Bronchial epithelial cell (primary cell): ENCODE measurements at regions not wholly inside any gene's neighbourhood (a gene's known extent, or its start where the extent isn't known, plus 50 kb on each side); places are given as distances from the start of the nearest gene placed in this dataset.
A peak's percentile ranks its signal among the peaks of the same experiment; 100 is the strongest.

Experiments used
- DNase-seq: peaks from one replicate; pipeline ENCODE4 v3.0.0-alpha.2; 2010; ENCODE audit warnings: low read depth
- FAIRE-seq: peaks from 2 replicates; lab custom pipeline; 2011; peaks lifted over from hg19 to GRCh38; lab: Jason Lieb, UNC
- H3K27me3 ChIP-seq: 2 replicates; pipeline ENCODE4 v1.5.1; 2011; ENCODE audit warnings: low read length; ENCODE audit not compliant: control insufficient read depth, insufficient read depth
- H3K36me3 ChIP-seq: 2 replicates; pipeline ENCODE4 v1.5.1; 2011; ENCODE audit warnings: low read length; ENCODE audit not compliant: control insufficient read depth, insufficient read depth
- H3K4me3 ChIP-seq: 2 replicates; pipeline ENCODE4 v1.5.1; 2011; ENCODE audit warnings: mild to moderate bottlenecking, low read depth, low read length, control low read depth
- CTCF ChIP-seq: IDR thresholded peaks from 2 replicates; pipeline ENCODE4 v1.5.1; 2011; ENCODE audit warnings: mild to moderate bottlenecking, moderate library complexity, low read length, control low read depth, inconsistent platforms; ENCODE audit not compliant: insufficient read depth, severe bottlenecking

- TF ChIP-seq CTCF: no peak
- FAIRE-seq (no peak), DNase-seq (peak; percentile 61)
- H3K27me3 ChIP-seq: no peaks in the 10 kb centered on the region
- H3K4me3 ChIP-seq: no peak overlapping the region
- no peaks in the 10 kb centered on the region for H3K36me3 ChIP-seq
These were observed 812.7 kb downstream of the CDY2B start for GRCh38 chrY:17067307-17067706.

- no peak for TF ChIP-seq CTCF
- no peak overlapping the region for H3K4me3 ChIP-seq
- DNase-seq (no peak), FAIRE-seq (no peak)
- H3K27me3 ChIP-seq: no peaks in the 10 kb centered on the region
- H3K36me3 ChIP-seq: no peaks in the 10 kb centered on the region
These were observed 827.0 kb downstream of the CDY2B start for GRCh38 chrY:17053041-17053440.

GRCh38 chrY:17050374-17050773 is 829.6 kb downstream of the CDY2B start:
- H3K27me3 ChIP-seq: no peaks in the 10 kb centered on the region
- no peaks in the 10 kb centered on the region for H3K36me3 ChIP-seq
- no peak overlapping the region for H3K4me3 ChIP-seq
- FAIRE-seq (no peak), DNase-seq (no peak)
- no peak for TF ChIP-seq CTCF

- Histone ChIP-seq H3K4me3 (no peak overlapping the region), H3K36me3 (no peaks in the 10 kb centered on the region), H3K27me3 (no peaks in the 10 kb centered on the region)
- no peak for TF ChIP-seq CTCF
- no peak for FAIRE-seq
- peak; percentile 68 for DNase-seq
These were observed 834.9 kb downstream of the CDY2B start for GRCh38 chrY:17045124-17045523.

DNA sequence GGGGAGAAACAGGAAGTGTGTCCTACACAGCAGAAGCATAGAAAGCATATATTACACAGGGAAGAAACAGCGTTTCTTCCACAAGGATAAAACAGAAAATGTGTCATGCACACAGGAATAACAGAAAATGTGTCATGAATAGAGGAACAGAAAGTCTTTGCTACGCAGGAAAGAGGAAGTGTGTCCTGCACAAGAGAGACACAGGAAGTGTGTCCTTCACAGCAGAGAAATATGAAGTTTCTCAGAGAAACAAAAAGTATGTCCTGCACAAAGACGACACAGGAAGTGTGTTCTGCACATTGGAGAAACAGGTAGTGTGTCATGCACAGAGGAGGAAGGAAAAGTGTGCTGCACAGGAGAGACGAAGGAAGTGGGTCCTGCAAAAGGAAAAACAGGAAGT is 835.3 kb downstream of the CDY2B start:
- Histone ChIP-seq H3K4me3 (no peak overlapping the region), H3K36me3 (no peaks in the 10 kb centered on the region), H3K27me3 (no peaks in the 10 kb centered on the region)
- no peak for TF ChIP-seq CTCF
- FAIRE-seq (no peak), DNase-seq (no peak)

- peak; percentile 62 for DNase-seq
- Histone ChIP-seq H3K27me3 (no peaks in the 10 kb centered on the region), H3K4me3 (no peak overlapping the region), H3K36me3 (no peaks in the 10 kb centered on the region)
- FAIRE-seq: no peak
- TF ChIP-seq CTCF: no peak
These were observed 835.7 kb downstream of the CDY2B start for GRCh38 chrY:17044272-17044671.
